Mesenchymal stem cell (in vitro differentiated cells and primary cell): ENCODE measurements at regions not wholly inside any gene's neighbourhood (a gene's known extent, or its start where the extent isn't known, plus 50 kb on each side); places are given as distances from the start of the nearest gene placed in this dataset.

Experiments used
- DNase-seq: peaks from one replicate; pipeline ENCODE4 v3.0.0-alpha.2; 2013
- H2AFZ ChIP-seq: one replicate; pipeline ENCODE4 v1.6.1; 2013; ENCODE audit warnings: low read depth, mild to moderate bottlenecking, control low read depth, inconsistent platforms, low read length, moderate library complexity
- H2AK5ac ChIP-seq: 2 replicates; pipeline ENCODE4 v1.6.1; 2013; ENCODE audit warnings: low read length, moderate library complexity, mild to moderate bottlenecking, inconsistent platforms; ENCODE audit not compliant: severe bottlenecking
- H2BK120ac ChIP-seq: one replicate; pipeline ENCODE4 v1.6.1; 2013; ENCODE audit warnings: low read depth, mild to moderate bottlenecking, inconsistent platforms, low read length, moderate library complexity
- H2BK12ac ChIP-seq, 2 experiments: one replicate each; pipeline ENCODE4 v1.6.1; 2013; ENCODE audit warnings: inconsistent platforms in 2 of 2, low read length in 2 of 2, mild to moderate bottlenecking in 2 of 2, moderate library complexity in 2 of 2, control low read depth in 1 of 2
- H2BK15ac ChIP-seq: one replicate; pipeline ENCODE4 v1.6.1; 2013; ENCODE audit warnings: mild to moderate bottlenecking, low read depth, inconsistent platforms; ENCODE audit not compliant: poor library complexity, severe bottlenecking
- H2BK5ac ChIP-seq: 2 replicates; pipeline ENCODE4 v1.6.1; 2013; ENCODE audit warnings: low read depth, mild to moderate bottlenecking, low read length, control low read depth, inconsistent platforms; ENCODE audit not compliant: poor library complexity, severe bottlenecking
- H3K14ac ChIP-seq, 2 experiments: one replicate each; pipeline ENCODE4 v1.6.1; 2013; ENCODE audit warnings: inconsistent platforms in 2 of 2, low read length in 2 of 2, control low read depth in 1 of 2, mild to moderate bottlenecking in 1 of 2, moderate library complexity in 1 of 2
- H3K18ac ChIP-seq, 2 experiments: one replicate each; pipeline ENCODE4 v1.6.1; 2013; ENCODE audit warnings: inconsistent platforms in 2 of 2, low read length in 2 of 2, control low read depth in 1 of 2, low read depth in 1 of 2, mild to moderate bottlenecking in 1 of 2
- H3K23ac ChIP-seq, 2 experiments: one replicate each; pipeline ENCODE4 v1.6.1; 2013; ENCODE audit warnings: inconsistent platforms in 2 of 2, low read length in 2 of 2, mild to moderate bottlenecking in 2 of 2, moderate library complexity in 2 of 2, control low read depth in 1 of 2
- H3K27ac ChIP-seq: 2 replicates; pipeline ENCODE4 v1.5.1; 2013; ENCODE audit warnings: mild to moderate bottlenecking, moderate library complexity, low read length, control low read depth, inconsistent platforms; ENCODE audit not compliant: poor library complexity, severe bottlenecking
- H3K27me3 ChIP-seq, 2 experiments: 2 replicates each; pipeline versions ENCODE4 v1.6.1 to v1.7.0; 2013; ENCODE audit warnings: low read length in 2 of 2, mild to moderate bottlenecking in 2 of 2, moderate library complexity in 2 of 2, control low read depth in 1 of 2, inconsistent platforms in 1 of 2; ENCODE audit not compliant: control insufficient read depth in 1 of 2, insufficient read depth in 1 of 2
- H3K36me3 ChIP-seq, 2 experiments: 2 replicates each; pipeline versions ENCODE4 v1.6.1 to v1.7.0; 2013; ENCODE audit warnings: low read length in 2 of 2, control low read depth in 1 of 2, inconsistent platforms in 1 of 2, low read depth in 1 of 2, mild to moderate bottlenecking in 1 of 2; ENCODE audit not compliant: insufficient read depth in 2 of 2, control insufficient read depth in 1 of 2
- H3K4ac ChIP-seq, 2 experiments: one replicate each; pipeline ENCODE4 v1.6.1; 2013; ENCODE audit warnings: inconsistent platforms in 2 of 2, low read length in 2 of 2, mild to moderate bottlenecking in 2 of 2, moderate library complexity in 2 of 2, control low read depth in 1 of 2, low read depth in 1 of 2
- H3K4me1 ChIP-seq: 2 replicates; pipeline ENCODE4 v1.6.1; 2013; ENCODE audit warnings: low read depth, low read length, control low read depth; ENCODE audit not compliant: control insufficient read depth, insufficient read depth
- H3K4me2 ChIP-seq: 2 replicates; pipeline ENCODE4 v1.6.1; 2013; ENCODE audit warnings: low read length, mild to moderate bottlenecking, inconsistent platforms; ENCODE audit not compliant: poor library complexity, severe bottlenecking
- H3K4me3 ChIP-seq, 2 experiments: 2 replicates each; pipeline versions ENCODE4 v1.5.1 to v1.7.0; 2013; ENCODE audit warnings: low read length in 2 of 2, mild to moderate bottlenecking in 2 of 2, control low read depth in 1 of 2, low read depth in 1 of 2; ENCODE audit not compliant: insufficient read depth in 1 of 2
- H3K79me1 ChIP-seq: replicated peaks from 2 replicates; pipeline ENCODE4 v1.6.1; 2013; ENCODE audit warnings: mild to moderate bottlenecking, control low read depth, low read length, inconsistent platforms; ENCODE audit not compliant: poor library complexity, severe bottlenecking
- H3K9ac ChIP-seq: 2 replicates; pipeline ENCODE4 v1.7.0; 2013; ENCODE audit warnings: mild to moderate bottlenecking, low read length, moderate library complexity
- H3K9me3 ChIP-seq: 2 replicates; pipeline ENCODE4 v1.7.0; 2013; ENCODE audit warnings: mild to moderate bottlenecking, low read length; ENCODE audit not compliant: control insufficient read depth
- H4K8ac ChIP-seq: one replicate; pipeline ENCODE4 v1.6.1; 2013; ENCODE audit warnings: inconsistent platforms, mild to moderate bottlenecking, low read length, moderate library complexity
- H4K91ac ChIP-seq: one replicate; pipeline ENCODE4 v1.6.1; 2013; ENCODE audit warnings: mild to moderate bottlenecking, low read length, inconsistent platforms
- WGBS: methylation state at CpG from one replicate; pipeline ENCODE4 v1.1.7; 2013; ENCODE audit warnings: mixed read lengths; 5-methylcytosine and 5-hydroxymethylcytosine counted together

DNA sequence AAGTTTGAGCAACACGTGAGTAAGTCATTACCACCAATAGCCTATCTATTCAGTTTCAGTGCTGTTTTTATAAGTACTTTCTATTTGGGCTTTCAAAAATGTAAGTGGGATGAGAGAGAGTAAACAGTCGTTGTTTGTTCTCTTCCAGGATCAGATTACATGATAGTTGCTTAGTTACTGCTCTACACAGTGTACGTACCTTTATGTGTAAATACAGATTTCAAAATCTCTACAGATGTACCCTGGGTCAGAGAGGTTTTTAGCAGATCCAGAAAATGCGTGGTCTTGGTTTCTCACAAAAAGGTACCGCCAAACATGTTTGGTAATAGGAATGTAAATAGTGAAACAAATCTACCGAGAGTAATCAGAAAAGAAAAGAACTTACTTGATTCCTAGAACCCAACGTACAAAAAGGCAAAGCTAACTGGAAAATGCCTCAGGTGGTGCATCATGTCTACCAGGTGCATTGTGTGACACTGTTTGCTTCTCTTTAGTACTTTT lies 421.1 kb downstream of the BCKDHB start:
- Histone ChIP-seq H2AFZ (no peak overlapping the region), H4K91ac (no peak overlapping the region), H2BK12ac (peak overlapping the region in 1 of 2 experiments; percentile 38), H3K23ac (no peak overlapping the region), H3K79me1 (no peaks in the 10 kb centered on the region), H3K36me3 (no peaks in the 10 kb centered on the region), H2AK5ac (no peak overlapping the region), H3K9me3 (no peaks in the 10 kb centered on the region), H3K4me2 (no peak overlapping the region), H3K9ac (no peak overlapping the region), H2BK15ac (no peak overlapping the region), H4K8ac (no peak overlapping the region), H3K27ac (no peak overlapping the region), H2BK5ac (no peak overlapping the region), H3K18ac (no peak overlapping the region), H3K4ac (peak overlapping the region in 1 of 2 experiments; percentile 41), H3K4me3 (no peak overlapping the region), H2BK120ac (no peak overlapping the region), H3K4me1 (no peaks in the 10 kb centered on the region), H3K14ac (no peak overlapping the region), H3K27me3 (no peaks in the 10 kb centered on the region)
- 86% methylated on average over 4 of the region's 7 CpGs for WGBS
- DNase-seq: peak; percentile 86

GRCh38 chr6:80523531-80523997 lies 417.1 kb downstream of the BCKDHB start:
- no peak overlapping the region for H2BK5ac ChIP-seq
- peak overlapping the region in 1 of 2 experiments; percentile 47 for H3K4ac ChIP-seq
- peak overlapping the region; percentile 59 to 73 for H2BK12ac ChIP-seq
- no peak overlapping the region for H2AK5ac ChIP-seq
- peak overlapping the region; percentile 90 for H2BK15ac ChIP-seq
- peak overlapping the region; percentile 63 for H3K9ac ChIP-seq
- no peaks in the 10 kb centered on the region for H3K9me3 ChIP-seq
- H2BK120ac ChIP-seq: peak overlapping the region; percentile 61
- 45% methylated on average over 9 of the region's 11 CpGs for WGBS
- peak overlapping the region; percentile 59 for H4K8ac ChIP-seq
- no peak overlapping the region for H3K4me2 ChIP-seq
- no peaks in the 10 kb centered on the region for H3K4me1 ChIP-seq
- peak overlapping the region; percentile 75 to 92 for H3K18ac ChIP-seq
- H3K14ac ChIP-seq: no peak overlapping the region
- H2AFZ ChIP-seq: no peak overlapping the region
- H3K23ac ChIP-seq: no peak overlapping the region
- peak; percentile 79 for DNase-seq
- H3K4me3 ChIP-seq: no peak overlapping the region
- no peaks in the 10 kb centered on the region for H3K36me3 ChIP-seq
- H3K27ac ChIP-seq: no peak overlapping the region
- H4K91ac ChIP-seq: peak overlapping the region; percentile 39
- no peaks in the 10 kb centered on the region for H3K79me1 ChIP-seq
- H3K27me3 ChIP-seq: no peaks in the 10 kb centered on the region

DNA sequence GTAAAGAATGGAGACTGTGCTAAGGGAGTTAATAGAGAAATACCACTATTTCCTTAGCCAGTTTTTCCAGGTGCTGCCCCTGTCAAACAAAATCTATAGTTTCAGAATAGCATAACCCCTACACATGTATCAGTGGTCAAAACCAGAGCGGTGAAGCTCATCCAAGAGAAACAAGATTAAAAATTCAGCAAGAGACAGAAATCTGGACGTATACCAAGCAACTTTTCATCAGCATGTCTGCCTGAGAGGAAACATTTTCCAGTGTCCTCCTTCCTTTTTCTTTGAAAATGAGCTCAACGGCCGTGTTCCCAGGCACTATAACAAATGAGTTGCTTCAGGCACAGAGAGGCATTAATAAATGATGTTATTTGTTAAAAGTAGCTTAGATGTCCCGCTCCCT lies 416.5 kb downstream of the BCKDHB start:
- DNase-seq: no peak
- Histone ChIP-seq H3K4me3 (no peak overlapping the region), H3K23ac (no peak overlapping the region), H3K79me1 (no peaks in the 10 kb centered on the region), H3K18ac (peak overlapping the region in 1 of 2 experiments; percentile 92), H3K36me3 (no peaks in the 10 kb centered on the region), H3K9ac (peak overlapping the region; percentile 63), H3K4ac (peak overlapping the region in 1 of 2 experiments; percentile 47), H4K91ac (no peak overlapping the region), H3K4me1 (no peaks in the 10 kb centered on the region), H3K9me3 (no peaks in the 10 kb centered on the region), H3K27me3 (no peaks in the 10 kb centered on the region), H2BK120ac (peak overlapping the region; percentile 61), H3K14ac (no peak overlapping the region), H4K8ac (no peak overlapping the region), H3K4me2 (no peak overlapping the region), H2BK15ac (peak overlapping the region; percentile 69), H3K27ac (no peak overlapping the region), H2BK5ac (no peak overlapping the region), H2AK5ac (no peak overlapping the region), H2BK12ac (peak overlapping the region in 1 of 2 experiments; percentile 59), H2AFZ (no peak overlapping the region)
- 94% methylated on average over 2 of the region's 5 CpGs for WGBS

DNA sequence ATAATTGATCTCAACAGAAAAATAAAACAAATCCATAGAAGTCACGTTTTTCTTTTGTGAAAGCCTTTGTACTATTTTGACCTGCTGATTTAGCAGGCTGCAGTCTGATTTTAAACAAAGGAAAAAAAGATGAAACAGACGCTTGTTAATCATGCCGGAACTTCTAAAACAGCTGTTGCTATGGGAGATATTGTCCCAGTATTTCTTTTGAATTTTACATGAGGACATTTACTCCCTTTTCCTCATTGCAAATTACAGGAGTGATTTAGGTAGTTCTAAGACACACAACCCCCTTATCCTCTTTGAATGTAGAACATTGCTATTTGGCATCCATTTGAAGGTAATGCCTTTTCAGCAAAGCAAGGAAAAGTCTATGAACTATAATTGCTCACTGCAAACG lies 416.1 kb downstream of the BCKDHB start:
- 77% methylated on average over 2 of the region's 4 CpGs for WGBS
- no peak for DNase-seq
- Histone ChIP-seq H4K91ac (no peak overlapping the region), H4K8ac (no peak overlapping the region), H3K9me3 (no peaks in the 10 kb centered on the region), H3K9ac (peak overlapping the region; percentile 63), H3K36me3 (no peaks in the 10 kb centered on the region), H3K23ac (no peak overlapping the region), H3K79me1 (no peaks in the 10 kb centered on the region), H3K27me3 (no peaks in the 10 kb centered on the region), H2BK15ac (no peak overlapping the region), H3K4me3 (no peak overlapping the region), H3K4me1 (no peaks in the 10 kb centered on the region), H2AK5ac (no peak overlapping the region), H2BK5ac (no peak overlapping the region), H3K18ac (no peak overlapping the region), H2BK120ac (no peak overlapping the region), H3K4ac (no peak overlapping the region), H3K27ac (no peak overlapping the region), H3K4me2 (no peak overlapping the region), H2BK12ac (no peak overlapping the region), H2AFZ (no peak overlapping the region), H3K14ac (no peak overlapping the region)
